ENCODE measurements at regions not wholly inside any gene's neighbourhood (a gene's known extent, or its start where the extent isn't known, plus 50 kb on each side); places are given as distances from the start of the nearest gene placed in this dataset.

- Histone ChIP-seq H4K5ac (ENCODE audit: low read depth, low read length) (no peak overlapping the region), H3K4me3 (ENCODE audit: insufficient read depth, low read depth, low read length) (no peak overlapping the region), H3K9ac (ENCODE audit: low read depth, low read length) (no peak overlapping the region), H3K23ac (ENCODE audit: low read depth, low read length) (no peak overlapping the region), H2BK15ac (ENCODE audit: low read depth, low read length) (no peak overlapping the region), H3K27me3 (ENCODE audit: control insufficient read depth, insufficient read depth, low read length) (no peaks in the 10 kb centered on the region), H4K20me1 (ENCODE audit: insufficient read depth, low read length) (no peaks in the 10 kb centered on the region), H3K4ac (ENCODE audit: low read depth, low read length) (no peak overlapping the region), H3K56ac (ENCODE audit: extremely low read depth, insufficient read depth, low read length) (no peak overlapping the region), H3K18ac (ENCODE audit: low read depth, low read length) (no peak overlapping the region), H3K4me1 (ENCODE audit: control insufficient read depth, insufficient read depth, low read length) (no peaks in the 10 kb centered on the region), H3K9me1 (ENCODE audit: insufficient read depth, low read length) (no peaks in the 10 kb centered on the region), H2BK120ac (ENCODE audit: low read depth, low read length) (no peak overlapping the region), H2AK9ac (replicated peaks; ENCODE audit: low read depth, low read length, poor library complexity) (no peak overlapping the region), H3K4me2 (ENCODE audit: low read depth, low read length) (no peak overlapping the region), H4K8ac (ENCODE audit: low read depth in 2 of 2, low read length in 2 of 2) (no peak overlapping the region), H2AK5ac (ENCODE audit: low read depth, low read length) (no peak overlapping the region), H3K14ac (replicated peaks; ENCODE audit: low read depth, low read length) (no peak overlapping the region), H2BK20ac (ENCODE audit: low read depth, low read length) (no peak overlapping the region), H3K27ac (ENCODE audit: insufficient read depth, low read length) (no peak overlapping the region), H3K79me1 (ENCODE audit: low read depth in 1 of 2, low read length in 2 of 2) (no peaks in the 10 kb centered on the region), H2AFZ (replicated peaks; ENCODE audit: low read length, poor library complexity) (no peak overlapping the region), H2BK5ac (ENCODE audit: low read depth, low read length, poor library complexity, severe bottlenecking) (no peak overlapping the region), H3K36me3 (ENCODE audit: control insufficient read depth, insufficient read depth, low read length) (no peaks in the 10 kb centered on the region), H3K9me3 (ENCODE audit: control insufficient read depth, insufficient read depth, low read length) (peaks cover 4% of the 10 kb centered on the region; the same call in 1 of the 2 replicates), H4K91ac (ENCODE audit: insufficient read depth, low read depth, low read length) (no peak overlapping the region)
- POLR2A ChIA-PET (ENCODE audit: unreplicated experiment), result no interaction called here
- no TSS peak for BruUV-seq (replicated peaks)
- DNase-seq, result no peak
- dilution Hi-C loops (cut with HindIII; ENCODE audit: low sequenced_read_pairs, unreplicated experiment), result no loop called here
- CTCF ChIA-PET, result no interaction called here
- TF ChIP-seq FOS (IDR thresholded peaks at IDR 0.05; ENCODE audit: low read depth, low read length) (no peak), POLR2A (IDR thresholded peaks at IDR 0.05; ENCODE audit: low read depth, low read length) (no peak), BHLHE40 (IDR thresholded peaks at IDR 0.05; ENCODE audit: low read depth, low read length) (no peak), CEBPB (IDR thresholded peaks at IDR 0.05; ENCODE audit: low read depth, low read length) (no peak), RAD21 (IDR thresholded peaks at IDR 0.05; ENCODE audit: low read length) (no peak), MAFK (IDR thresholded peaks at IDR 0.05; ENCODE audit: low read depth, low read length) (no peak), ELK1 (IDR thresholded peaks at IDR 0.05; ENCODE audit: borderline replicate concordance, low read depth, low read length) (no peak), RFX5 (IDR thresholded peaks at IDR 0.05; ENCODE audit: low read depth, low read length) (no peak), MXI1 (IDR thresholded peaks at IDR 0.05; ENCODE audit: borderline replicate concordance, low read depth, low read length) (no peak), MAZ (IDR thresholded peaks at IDR 0.05; ENCODE audit: borderline replicate concordance, low read depth, low read length) (no peak), SMC3 (IDR thresholded peaks at IDR 0.05; ENCODE audit: low read depth, low read length) (no peak)
- TF ChIP-seq, protein P1, sequence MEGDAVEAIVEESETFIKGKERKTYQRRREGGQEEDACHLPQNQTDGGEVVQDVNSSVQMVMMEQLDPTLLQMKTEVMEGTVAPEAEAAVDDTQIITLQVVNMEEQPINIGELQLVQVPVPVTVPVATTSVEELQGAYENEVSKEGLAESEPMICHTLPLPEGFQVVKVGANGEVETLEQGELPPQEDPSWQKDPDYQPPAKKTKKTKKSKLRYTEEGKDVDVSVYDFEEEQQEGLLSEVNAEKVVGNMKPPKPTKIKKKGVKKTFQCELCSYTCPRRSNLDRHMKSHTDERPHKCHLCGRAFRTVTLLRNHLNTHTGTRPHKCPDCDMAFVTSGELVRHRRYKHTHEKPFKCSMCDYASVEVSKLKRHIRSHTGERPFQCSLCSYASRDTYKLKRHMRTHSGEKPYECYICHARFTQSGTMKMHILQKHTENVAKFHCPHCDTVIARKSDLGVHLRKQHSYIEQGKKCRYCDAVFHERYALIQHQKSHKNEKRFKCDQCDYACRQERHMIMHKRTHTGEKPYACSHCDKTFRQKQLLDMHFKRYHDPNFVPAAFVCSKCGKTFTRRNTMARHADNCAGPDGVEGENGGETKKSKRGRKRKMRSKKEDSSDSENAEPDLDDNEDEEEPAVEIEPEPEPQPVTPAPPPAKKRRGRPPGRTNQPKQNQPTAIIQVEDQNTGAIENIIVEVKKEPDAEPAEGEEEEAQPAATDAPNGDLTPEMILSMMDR (conservative IDR thresholded peaks at IDR 0.05; ENCODE audit: low read depth, low read length), result no peak
- intact Hi-C loops (cut with micrococcal nuclease), result no loop called here
- ATAC-seq (ENCODE audit: low read depth), result no peak
- in situ Hi-C loops (cut with MboI; ENCODE audit: low sequenced_read_pairs), result no loop called here
These were observed 170.2 kb upstream of the FOXG1 start for GRCh38 chr14:28596391-28596790.

All from IMR-90 (cell line).